ENCODE measurements at regions not wholly inside any gene's neighbourhood (a gene's known extent, or its start where the extent isn't known, plus 50 kb on each side); places are given as distances from the start of the nearest gene placed in this dataset.

DNA sequence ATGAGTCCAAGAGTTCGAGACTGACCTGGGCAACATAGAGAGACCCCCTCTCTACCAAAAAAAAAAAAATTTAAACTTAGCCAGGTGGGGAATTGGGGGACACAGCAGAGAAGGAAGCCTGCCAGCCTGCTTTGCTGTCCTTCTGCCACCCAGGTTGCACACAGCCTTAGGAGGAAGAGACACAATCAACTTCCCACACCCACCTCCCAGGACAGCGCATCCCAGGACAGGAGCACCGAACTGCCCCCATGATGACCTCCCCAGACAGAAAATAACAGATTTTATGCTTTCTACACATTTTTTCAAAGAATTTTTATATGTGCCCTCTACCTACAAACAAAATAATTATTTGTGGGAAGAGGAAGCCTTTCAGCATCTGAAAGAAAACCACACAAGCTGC lies 126.0 kb upstream of the ZNF507 start:
- TF ChIP-seq ZFP30 (CRISPR knock-in tag; IDR thresholded peaks at IDR 0.05) (no peak), RARB (CRISPR knock-in tag; IDR thresholded peaks at IDR 0.05) (no peak), GLIS3 (CRISPR knock-in tag; IDR thresholded peaks at IDR 0.05) (no peak), ZFP3 (CRISPR knock-in tag; IDR thresholded peaks at IDR 0.05) (no peak), BACH2 (CRISPR knock-in tag; IDR thresholded peaks at IDR 0.05; ENCODE audit: borderline replicate concordance) (no peak), PPARA (CRISPR knock-in tag; IDR thresholded peaks at IDR 0.05; ENCODE audit: borderline replicate concordance) (no peak), SNAI2 (CRISPR knock-in tag; IDR thresholded peaks at IDR 0.05) (no peak)
- TF ChIP-seq, protein P1, sequence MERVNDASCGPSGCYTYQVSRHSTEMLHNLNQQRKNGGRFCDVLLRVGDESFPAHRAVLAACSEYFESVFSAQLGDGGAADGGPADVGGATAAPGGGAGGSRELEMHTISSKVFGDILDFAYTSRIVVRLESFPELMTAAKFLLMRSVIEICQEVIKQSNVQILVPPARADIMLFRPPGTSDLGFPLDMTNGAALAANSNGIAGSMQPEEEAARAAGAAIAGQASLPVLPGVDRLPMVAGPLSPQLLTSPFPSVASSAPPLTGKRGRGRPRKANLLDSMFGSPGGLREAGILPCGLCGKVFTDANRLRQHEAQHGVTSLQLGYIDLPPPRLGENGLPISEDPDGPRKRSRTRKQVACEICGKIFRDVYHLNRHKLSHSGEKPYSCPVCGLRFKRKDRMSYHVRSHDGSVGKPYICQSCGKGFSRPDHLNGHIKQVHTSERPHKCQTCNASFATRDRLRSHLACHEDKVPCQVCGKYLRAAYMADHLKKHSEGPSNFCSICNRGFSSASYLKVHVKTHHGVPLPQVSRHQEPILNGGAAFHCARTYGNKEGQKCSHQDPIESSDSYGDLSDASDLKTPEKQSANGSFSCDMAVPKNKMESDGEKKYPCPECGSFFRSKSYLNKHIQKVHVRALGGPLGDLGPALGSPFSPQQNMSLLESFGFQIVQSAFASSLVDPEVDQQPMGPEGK (CRISPR knock-in tag; IDR thresholded peaks at IDR 0.05; ENCODE audit: borderline replicate concordance): no peak
- TF ChIP-seq, protein P2, sequence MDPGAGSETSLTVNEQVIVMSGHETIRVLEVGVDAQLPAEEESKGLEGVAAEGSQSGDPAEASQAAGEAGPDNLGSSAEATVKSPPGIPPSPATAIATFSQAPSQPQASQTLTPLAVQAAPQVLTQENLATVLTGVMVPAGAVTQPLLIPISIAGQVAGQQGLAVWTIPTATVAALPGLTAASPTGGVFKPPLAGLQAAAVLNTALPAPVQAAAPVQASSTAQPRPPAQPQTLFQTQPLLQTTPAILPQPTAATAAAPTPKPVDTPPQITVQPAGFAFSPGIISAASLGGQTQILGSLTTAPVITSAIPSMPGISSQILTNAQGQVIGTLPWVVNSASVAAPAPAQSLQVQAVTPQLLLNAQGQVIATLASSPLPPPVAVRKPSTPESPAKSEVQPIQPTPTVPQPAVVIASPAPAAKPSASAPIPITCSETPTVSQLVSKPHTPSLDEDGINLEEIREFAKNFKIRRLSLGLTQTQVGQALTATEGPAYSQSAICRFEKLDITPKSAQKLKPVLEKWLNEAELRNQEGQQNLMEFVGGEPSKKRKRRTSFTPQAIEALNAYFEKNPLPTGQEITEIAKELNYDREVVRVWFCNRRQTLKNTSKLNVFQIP (CRISPR knock-in tag; IDR thresholded peaks at IDR 0.05; ENCODE audit: borderline replicate concordance, low read depth): no peak
- TF ChIP-seq, protein P3, sequence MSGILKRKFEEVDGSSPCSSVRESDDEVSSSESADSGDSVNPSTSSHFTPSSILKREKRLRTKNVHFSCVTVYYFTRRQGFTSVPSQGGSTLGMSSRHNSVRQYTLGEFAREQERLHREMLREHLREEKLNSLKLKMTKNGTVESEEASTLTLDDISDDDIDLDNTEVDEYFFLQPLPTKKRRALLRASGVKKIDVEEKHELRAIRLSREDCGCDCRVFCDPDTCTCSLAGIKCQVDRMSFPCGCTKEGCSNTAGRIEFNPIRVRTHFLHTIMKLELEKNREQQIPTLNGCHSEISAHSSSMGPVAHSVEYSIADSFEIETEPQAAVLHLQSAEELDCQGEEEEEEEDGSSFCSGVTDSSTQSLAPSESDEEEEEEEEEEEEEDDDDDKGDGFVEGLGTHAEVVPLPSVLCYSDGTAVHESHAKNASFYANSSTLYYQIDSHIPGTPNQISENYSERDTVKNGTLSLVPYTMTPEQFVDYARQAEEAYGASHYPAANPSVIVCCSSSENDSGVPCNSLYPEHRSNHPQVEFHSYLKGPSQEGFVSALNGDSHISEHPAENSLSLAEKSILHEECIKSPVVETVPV (CRISPR knock-in tag; IDR thresholded peaks at IDR 0.05): no peak
- TF ChIP-seq, protein P4, sequence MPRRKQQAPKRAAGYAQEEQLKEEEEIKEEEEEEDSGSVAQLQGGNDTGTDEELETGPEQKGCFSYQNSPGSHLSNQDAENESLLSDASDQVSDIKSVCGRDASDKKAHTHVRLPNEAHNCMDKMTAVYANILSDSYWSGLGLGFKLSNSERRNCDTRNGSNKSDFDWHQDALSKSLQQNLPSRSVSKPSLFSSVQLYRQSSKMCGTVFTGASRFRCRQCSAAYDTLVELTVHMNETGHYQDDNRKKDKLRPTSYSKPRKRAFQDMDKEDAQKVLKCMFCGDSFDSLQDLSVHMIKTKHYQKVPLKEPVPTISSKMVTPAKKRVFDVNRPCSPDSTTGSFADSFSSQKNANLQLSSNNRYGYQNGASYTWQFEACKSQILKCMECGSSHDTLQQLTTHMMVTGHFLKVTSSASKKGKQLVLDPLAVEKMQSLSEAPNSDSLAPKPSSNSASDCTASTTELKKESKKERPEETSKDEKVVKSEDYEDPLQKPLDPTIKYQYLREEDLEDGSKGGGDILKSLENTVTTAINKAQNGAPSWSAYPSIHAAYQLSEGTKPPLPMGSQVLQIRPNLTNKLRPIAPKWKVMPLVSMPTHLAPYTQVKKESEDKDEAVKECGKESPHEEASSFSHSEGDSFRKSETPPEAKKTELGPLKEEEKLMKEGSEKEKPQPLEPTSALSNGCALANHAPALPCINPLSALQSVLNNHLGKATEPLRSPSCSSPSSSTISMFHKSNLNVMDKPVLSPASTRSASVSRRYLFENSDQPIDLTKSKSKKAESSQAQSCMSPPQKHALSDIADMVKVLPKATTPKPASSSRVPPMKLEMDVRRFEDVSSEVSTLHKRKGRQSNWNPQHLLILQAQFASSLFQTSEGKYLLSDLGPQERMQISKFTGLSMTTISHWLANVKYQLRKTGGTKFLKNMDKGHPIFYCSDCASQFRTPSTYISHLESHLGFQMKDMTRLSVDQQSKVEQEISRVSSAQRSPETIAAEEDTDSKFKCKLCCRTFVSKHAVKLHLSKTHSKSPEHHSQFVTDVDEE (CRISPR knock-in tag; IDR thresholded peaks at IDR 0.05): no peak
